Epithelial cell of prostate (primary cell): ENCODE measurements at regions not wholly inside any gene's neighbourhood (a gene's known extent, or its start where the extent isn't known, plus 50 kb on each side); places are given as distances from the start of the nearest gene placed in this dataset.

Experiments
- DNase-seq: peaks from one replicate; pipeline ENCODE4 v3.0.0-alpha.2; 2011; ENCODE audit warnings: low read depth, low spot score
- H3K27ac ChIP-seq: fragments of 450-650 bp; 2 replicates; pipeline ENCODE4 v1.5.1; 2017; ENCODE audit warnings: mild to moderate bottlenecking

DNA sequence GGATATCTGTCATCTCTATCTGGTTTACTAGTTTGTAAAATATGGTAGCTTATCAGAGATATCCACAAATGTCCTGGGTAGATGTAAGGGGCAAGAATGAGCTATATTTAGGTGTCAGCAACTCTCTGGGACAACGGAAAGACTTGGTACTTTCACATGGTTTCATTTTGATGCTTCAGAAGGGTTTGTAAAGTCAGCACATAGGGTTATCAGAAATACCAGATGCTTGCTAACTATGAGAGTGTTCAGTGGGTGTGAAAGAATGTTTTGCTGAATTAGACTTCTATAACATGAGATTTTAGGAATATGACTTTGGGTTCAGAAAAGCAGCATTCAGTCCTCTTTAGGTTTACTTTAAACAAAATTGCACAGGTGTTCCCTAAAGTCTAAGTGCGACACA lies 466.5 kb upstream of the PDZRN3 start:
- no peak overlapping the region for H3K27ac ChIP-seq
- no peak for DNase-seq

DNA sequence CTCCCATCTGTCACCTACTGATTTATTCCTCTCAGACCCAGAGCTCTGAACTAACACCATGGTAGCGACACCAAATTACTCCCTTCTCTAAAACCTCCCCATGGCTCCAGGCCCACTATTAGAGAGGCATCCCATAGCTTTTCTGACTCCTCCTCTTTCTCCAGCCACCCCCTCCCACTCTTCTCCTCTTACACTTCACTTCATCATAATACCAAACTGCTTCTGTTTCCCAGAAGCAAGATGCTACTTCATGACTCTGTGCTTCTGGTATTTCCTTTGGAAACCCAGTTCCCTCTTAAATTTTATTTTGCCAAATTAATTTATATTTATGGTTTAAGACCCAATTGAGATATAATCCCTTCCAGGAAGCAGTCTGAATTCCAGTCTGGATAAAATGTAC lies 465.1 kb upstream of the PDZRN3 start:
- no peak overlapping the region for H3K27ac ChIP-seq
- no peak for DNase-seq

DNA sequence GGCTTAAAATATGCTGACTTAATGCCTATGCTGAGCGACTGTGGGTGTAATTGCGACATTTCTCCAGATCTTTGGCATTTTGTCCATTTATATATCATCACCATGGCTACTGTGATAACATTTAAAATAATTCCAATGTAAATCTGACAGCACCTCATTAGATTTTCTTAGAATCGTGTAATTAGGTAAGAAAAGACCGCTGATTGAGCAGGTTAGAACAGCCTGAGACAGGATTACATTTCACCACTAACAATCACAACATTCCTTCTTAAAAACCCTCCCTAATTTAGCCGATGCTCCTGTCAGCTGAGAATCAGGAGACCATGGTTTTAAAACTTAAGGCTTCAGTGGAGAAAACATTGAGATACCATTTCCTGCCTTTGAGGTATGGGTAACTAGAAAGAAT lies 455.3 kb upstream of the PDZRN3 start:
- no peak for DNase-seq
- no peak overlapping the region for H3K27ac ChIP-seq

DNA sequence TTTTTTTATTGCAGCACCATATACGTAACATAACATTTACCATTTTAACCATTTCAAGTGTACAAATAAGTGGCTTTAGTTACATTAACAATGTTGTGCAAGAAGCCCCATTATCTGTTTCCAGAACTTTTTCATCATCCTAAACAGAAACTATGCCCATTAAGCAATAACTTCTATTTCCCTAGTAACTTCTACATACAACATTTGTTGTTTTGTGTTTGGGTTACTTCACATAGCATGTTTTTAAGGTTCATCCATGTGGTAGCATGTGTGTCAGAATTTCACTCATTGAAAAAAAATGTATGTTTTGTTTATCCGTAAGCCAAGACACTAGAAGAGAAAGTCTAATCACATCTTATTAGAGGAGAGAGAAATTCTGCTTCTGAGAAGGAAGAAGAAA lies 450.5 kb upstream of the PDZRN3 start:
- no peak overlapping the region for H3K27ac ChIP-seq
- no peak for DNase-seq

DNA sequence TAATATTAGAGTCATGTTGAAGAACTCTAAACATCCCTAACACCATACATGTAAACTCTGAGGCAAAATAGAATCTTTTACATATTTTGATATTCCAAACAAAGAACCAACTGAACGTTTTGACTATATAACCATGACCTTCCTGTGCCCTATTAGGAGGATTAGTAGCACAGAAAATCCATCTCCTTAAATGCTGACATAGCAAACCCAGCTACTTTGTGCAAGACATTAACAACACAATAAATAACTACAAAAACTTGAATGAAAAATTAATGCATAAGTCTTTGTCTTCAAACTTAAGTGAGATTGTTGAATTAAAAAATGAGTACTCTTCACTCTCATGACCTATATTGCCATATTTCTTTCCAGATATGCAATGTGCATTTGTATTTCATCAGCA lies 450.0 kb upstream of the PDZRN3 start:
- no peak overlapping the region for H3K27ac ChIP-seq
- no peak for DNase-seq

DNA sequence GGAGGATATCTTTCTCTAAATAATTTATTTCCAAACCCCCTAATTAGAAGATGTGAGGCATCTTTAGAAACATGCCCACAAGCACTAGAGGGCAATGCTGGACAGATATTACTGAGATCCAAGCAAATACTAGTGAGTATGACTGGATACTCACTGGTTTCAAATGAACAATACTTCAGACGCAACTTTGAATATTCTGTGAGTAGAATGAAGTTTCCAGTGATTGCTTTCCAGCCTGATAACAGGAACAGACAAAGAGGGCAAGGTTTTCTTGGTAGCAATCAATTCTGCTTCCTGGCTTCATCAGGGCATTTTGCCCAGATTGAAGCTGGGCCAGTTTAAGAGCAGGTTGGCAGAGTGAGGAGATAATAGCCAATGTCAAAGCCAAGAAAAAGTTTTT lies 442.6 kb upstream of the PDZRN3 start:
- DNase-seq: no peak
- H3K27ac ChIP-seq: no peak overlapping the region

DNA sequence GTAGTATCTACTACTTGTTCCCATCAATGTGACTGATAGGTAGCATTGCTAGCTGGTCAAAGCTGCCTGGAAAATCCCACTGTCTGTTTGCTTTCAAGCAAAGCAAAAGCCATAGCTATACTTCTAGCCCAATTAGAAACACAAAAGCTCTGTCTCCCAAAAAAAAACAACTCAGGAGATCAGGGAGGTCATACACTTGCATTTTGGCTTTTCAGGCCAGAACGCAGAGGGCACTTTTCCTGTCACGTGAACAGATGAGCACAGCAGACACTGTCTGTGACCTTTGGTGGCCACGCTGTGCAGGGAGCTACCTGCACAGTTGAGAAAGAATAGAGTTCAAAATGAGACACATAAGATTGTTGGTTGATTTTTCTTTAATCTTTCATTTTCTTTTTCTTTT lies 441.7 kb upstream of the PDZRN3 start:
- no peak for DNase-seq
- H3K27ac ChIP-seq: no peak overlapping the region

DNA sequence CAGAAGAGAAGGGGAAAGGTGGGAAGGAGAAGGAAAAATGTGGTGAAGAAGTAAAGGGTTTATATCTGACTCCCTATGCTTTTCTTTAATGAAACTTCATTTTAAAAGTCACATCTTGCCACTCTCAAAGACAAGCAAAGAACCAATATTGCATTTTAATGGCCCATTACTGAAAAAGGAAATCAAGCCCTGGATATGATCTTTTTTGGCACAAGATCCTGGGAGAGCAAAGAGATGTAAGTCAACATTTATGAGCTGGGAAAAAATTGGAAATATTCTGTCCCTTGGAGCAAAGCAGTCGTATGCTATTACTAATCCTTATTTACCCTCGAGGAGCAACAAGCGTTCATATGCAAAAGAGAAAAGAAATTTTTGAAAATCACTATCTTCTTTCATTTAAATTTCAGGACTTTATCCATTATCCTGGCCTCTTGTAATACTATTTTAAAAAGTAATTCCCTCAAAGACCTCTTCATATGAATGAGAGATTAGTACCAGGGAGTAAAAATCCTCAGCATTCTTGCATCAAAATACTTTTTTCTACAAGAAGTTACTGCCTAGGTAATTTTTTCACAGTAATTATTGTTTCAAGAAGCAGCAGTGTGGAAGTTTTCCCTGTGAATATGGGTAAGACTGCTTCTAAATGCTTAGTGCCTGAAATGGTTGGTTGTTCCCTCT lies 435.3 kb upstream of the PDZRN3 start:
- no peak for DNase-seq
- H3K27ac ChIP-seq: no peak overlapping the region

DNA sequence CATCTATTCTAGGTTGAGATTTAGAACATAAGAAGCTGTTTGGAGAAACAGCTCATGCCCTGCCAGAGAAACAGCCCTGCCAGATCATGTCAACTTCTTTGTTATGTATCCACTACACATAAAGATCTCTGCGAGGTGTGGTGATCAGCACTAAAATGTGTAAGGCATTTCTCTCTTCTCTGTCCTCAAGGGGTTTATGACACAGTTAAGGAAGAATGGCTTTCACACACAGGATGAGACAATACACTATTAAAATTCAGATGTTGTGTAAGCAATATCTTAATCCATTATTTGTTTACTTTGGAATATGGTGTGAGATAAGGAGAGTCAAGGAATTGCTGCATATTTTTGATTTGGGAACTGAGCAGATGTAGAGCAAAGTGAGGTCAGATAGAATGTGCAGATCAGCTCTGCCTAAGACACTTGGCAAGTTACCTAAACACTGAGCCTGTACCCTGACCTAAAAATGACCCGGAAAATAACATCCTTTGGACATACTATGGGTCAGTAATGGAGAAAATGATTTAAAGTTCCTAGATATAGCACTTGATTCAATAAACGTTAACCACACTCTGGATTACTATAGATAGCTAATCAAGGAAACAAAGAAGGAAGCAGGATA lies 434.7 kb upstream of the PDZRN3 start:
- no peak for DNase-seq
- H3K27ac ChIP-seq: no peak overlapping the region

DNA sequence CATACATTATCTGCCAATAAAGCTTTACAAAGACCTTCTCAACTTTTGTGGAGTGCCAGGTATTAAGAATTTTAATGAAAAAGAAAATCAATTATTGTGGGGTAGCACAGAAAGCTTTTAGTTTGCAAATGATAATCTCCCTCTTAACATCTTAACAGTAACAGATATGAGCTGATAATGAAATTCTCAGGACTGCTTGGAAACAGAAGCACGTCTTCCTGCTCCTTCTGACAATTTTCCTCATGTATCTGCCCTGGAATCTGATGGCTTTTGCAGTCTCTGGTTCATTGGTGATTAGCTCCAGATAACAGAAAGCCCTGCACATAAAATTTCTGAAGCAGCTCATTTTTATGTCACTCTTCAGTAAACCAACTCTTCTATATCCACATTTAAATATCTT lies 432.4 kb upstream of the PDZRN3 start:
- DNase-seq: no peak
- no peak overlapping the region for H3K27ac ChIP-seq

DNA sequence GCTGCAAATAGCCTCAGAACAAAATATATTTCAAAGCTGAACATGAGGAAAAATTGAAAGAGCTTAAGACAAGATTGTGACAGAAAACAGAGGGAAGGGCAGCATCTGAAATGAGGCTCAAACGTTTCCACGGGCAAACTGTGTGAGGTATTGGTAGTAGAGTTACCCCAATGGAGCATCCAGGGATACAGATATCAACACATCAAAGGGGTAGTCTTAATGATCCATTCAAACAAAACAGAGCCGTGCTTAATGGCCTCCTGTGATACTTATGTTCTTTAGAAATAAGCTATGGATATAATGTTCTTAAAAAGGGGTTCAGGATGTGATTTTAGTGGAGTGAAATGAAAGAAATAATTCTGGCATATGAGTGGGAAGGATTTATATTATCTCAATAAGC lies 430.3 kb upstream of the PDZRN3 start:
- no peak overlapping the region for H3K27ac ChIP-seq

DNA sequence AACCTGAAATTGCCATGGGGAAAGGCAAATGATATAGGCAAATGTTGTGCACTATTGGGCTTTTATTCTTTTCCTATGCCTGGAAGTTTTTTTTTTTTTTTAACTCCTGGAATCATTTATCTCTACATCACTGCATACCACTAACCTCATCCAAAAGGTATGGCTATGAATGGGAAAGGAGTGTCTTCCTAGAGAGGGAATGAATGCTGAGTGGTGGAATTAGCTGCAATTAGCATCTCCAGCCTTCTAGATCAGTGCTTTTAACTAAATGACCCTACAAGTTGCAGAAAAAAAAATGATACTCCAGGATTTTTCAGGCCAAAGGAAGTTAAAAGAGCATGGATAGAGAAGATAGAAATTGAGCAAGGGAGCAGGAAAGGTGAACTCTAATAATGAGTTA lies 429.8 kb upstream of the PDZRN3 start:
- H3K27ac ChIP-seq: no peak overlapping the region
- DNase-seq: no peak

More for the DNA sequence above, 430.3 kb upstream of the PDZRN3 start:
- DNase-seq: no peak

DNA sequence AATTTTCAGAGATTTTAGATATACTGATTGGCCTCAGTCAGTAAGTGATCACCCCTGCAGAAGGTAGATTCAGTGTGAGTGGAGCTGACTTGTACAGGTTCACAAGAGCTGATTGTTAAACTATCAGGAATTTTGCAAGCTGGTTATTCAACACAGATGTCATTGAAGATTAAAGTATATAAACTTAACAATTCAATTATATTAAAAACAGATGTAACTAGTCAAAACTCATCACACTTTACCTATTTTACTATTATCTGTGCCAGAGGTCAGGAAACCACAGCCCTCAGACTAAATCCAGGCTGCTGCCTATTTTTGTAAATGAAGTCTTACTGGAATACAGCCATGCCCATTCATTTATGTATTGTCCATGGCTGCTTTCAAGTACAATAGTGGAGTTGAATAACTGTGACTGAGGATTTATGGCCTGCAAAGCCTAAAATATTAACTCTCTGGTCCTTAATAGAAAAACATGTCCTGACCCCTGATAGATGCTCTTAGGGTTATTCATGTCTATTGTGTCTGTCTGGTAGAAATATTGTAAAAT lies 429.3 kb upstream of the PDZRN3 start:
- no peak overlapping the region for H3K27ac ChIP-seq
- DNase-seq: no peak

DNA sequence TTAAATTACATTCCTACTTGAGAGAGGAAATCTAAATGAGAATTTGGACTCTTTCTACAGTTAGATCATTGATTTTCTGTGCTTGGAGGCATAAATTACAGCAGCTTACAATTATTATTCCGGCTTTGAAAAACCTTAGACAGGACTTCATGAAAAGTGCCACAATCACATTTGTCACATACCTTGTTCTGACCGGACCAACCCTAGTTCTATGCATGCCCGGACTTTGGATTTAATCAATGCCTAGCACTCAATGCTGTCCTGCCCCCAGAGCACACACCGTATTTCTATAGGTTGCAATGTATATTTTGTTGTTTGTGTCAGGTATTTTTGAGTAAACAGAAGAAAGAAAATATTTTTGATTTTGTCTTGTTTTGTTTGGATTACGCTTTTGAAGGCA lies 424.7 kb upstream of the PDZRN3 start:
- H3K27ac ChIP-seq: no peak overlapping the region
- DNase-seq: no peak

DNA sequence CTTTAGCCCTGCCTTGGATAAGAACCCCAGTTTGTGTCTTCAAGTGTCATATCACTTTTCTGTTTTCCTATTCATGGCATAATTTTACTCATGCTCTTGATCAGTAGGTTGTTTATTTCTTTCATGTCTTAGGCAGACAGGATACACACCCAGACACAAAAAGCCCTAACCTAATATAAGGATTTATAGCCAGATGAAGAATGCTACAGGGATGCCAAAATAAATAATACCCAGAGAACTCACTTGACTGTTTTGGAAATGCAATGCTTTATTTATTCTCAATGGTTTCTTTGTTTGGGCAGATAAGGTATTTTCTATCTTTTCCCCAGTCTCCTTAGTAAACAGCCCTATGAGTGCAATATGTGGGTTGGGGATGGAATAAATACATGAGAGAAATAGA lies 424.0 kb upstream of the PDZRN3 start:
- DNase-seq: no peak
- no peak overlapping the region for H3K27ac ChIP-seq

DNA sequence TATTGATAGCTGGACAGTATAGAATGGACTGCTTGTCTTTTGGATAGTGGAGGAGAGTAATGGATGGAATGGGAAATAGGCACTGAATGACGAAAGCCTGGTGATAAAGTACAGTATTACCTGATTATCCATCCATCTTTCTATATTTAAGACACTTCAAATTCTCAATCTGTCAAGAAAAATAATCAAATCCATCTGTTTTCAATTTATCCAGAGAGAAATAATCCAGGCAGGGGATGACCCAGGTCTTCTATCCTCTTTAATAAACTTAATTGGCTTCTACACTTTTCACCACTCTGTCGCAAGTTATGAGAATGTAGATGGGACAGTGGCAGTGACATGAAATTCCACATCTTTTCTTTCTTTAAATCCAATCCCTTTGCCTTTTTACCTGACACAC lies 420.3 kb upstream of the PDZRN3 start:
- no peak overlapping the region for H3K27ac ChIP-seq
- no peak for DNase-seq

DNA sequence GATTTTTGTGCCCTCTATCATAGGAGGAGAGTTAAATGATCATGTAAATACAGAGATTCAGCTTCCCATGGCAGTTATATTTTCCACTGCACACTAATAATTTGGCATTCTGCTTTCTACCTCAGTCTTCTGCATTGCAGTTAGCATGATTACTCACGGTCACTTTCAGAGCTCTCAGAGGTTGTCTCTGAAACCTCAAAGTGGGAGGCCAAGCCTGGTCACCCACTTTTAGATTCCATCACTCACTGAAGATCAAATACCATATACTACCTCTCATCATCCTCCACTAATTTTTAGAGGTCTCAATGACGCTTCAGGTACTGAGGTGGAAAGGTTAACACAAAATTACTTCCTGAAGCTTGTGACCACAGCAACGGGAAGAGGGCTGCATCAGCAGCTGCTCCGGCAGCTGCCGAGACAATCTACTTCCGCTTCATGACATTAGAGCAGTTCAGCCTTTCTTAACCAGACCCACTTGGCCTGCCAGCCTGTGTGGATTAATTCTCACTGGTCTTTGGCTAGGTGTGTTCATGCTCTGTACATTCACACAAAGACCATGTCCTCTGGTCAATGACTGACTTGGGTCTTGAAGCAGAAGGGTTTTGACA lies 416.4 kb upstream of the PDZRN3 start:
- no peak overlapping the region for H3K27ac ChIP-seq
- DNase-seq: no peak

DNA sequence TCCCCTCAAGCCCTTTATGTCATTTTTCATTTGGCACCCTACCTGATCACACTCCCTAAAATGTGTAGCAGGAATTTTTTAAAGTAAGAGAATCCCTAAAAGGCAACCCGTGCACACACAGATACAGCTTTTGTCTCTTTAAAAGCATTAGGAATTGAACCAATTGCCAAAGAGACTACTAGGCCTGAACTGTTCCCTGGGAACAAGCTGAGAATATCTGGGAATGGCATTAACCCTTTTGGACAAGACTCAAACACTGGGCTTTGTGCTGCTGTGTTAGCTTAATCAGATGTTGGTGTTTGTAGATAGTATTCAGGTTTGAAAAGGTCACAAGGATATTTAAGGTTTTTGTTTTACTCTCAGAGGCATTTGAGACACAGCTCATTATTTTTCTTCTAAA lies 414.4 kb upstream of the PDZRN3 start:
- H3K27ac ChIP-seq: no peak overlapping the region
- no peak for DNase-seq

DNA sequence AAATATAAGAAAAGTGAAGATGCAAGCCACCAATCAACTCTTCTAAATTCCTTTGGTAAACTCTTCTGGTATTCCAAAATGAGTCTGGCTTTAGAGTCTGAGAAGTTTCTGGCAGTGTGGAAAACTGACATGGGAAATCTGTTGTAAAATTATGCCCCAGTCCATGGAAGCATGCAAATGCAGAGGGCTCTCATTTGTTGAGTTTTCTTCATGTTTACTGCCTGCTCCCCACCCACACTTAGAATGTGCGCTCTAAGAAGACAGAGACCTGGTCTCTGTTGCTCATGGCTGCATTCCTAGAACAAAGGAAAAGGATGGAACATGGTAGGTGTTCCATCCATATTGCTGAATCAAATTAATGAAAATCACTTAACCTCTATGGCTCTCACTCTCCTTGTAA lies 411.8 kb upstream of the PDZRN3 start:
- DNase-seq: no peak
- no peak overlapping the region for H3K27ac ChIP-seq

DNA sequence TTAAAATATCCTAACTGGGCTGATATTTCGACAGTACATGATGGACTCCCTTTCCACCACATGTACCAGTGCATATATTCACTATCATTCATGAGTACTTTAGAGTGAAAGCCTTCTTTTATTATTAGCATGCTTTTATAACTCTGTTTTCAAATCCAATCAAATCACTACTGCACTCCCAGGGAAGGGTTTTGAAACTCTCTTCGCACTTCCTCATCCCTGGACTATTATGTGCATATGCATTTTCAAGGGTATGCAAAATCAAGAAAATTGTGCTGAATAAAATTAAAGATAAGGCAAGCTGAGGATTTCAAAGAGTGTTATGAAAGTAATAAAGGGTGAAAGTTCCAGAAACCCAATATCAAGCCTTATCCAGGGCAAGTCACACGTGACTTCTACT lies 411.4 kb upstream of the PDZRN3 start:
- DNase-seq: no peak
- no peak overlapping the region for H3K27ac ChIP-seq

DNA sequence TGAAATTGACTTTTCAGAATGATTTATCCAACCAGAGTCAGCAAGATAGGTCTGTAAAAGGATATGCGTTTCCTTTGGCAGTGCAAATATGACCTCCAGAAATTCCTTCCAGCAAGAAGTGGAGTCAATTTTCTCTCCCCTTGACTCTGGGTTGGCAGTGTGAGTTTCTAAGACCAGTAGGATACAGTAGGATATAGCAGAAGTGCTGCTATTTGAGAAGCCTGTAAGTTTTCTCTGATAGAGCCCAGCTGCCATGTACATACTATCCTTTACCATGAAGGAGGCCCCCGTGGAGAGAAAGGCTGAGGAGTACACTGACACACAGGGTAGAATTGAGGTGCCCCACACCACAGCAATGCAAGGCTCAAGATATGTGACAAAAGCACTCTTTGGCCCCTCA lies 409.1 kb upstream of the PDZRN3 start:
- H3K27ac ChIP-seq: no peak overlapping the region
- no peak for DNase-seq

DNA sequence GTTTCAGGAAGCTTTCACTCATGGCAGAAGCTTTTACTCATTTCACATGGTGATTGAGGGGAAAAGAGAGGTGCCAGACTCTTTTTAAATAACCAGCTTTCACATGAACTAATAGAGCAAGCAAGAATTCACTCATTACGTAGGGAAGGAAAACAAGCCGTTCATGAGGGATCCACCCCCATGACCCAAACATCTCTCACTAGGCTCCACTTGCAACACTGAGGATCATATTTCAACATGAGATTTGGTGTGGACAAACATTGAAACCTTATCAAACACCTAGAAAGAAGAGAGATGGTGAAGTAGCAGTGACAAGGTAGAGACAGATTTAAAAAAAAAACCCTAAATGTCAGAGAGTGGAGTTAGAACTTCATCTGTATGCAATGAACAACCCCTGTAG lies 408.6 kb upstream of the PDZRN3 start:
- DNase-seq: no peak
- H3K27ac ChIP-seq: no peak overlapping the region
